ENCODE measurements at regions not wholly inside any gene's neighbourhood (a gene's known extent, or its start where the extent isn't known, plus 50 kb on each side); places are given as distances from the start of the nearest gene placed in this dataset.
A peak's percentile ranks its signal among the peaks of the same experiment; 100 is the strongest.

DNA sequence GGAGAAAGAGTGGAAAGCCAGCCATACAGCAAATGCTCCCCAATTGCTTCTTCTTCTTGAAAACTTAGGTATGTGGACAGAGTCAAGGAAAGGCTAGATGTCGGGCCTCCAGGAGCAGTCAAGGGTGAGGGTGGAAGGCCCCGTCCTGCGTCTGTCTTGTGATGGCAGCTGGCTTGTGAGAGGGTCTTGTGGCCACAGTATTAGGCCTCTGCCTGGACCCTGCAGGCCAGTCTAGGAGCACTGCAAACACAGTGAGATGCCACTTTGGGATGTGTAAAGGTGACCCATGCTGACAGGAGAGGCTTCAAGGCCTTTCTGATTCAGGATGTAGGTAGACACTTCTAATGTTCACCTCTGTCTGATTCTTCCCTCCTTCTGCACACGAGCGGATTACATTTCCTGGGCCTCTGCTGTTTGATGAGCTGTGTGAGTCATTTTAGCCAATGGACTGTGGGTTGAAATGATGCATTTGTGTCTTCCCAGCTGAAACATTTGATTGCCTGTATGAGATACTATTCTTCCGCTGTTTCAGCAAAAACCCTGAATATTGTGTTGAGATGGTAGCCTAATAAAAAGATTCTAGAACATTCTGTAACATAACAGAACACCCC lies 135.4 kb downstream of the EMX2 start:
- intact Hi-C loops (cut with DNase I) = no loop called here
- Histone ChIP-seq H3K4me3 (no peak overlapping the region), H3K9me3 (no peaks in the 10 kb centered on the region), H3K27me3 (no peaks in the 10 kb centered on the region), H3K36me3 (replicated peaks in 1 of 2; ENCODE audit: insufficient read depth in 1 of 2, low read depth in 2 of 2) (no peaks in the 10 kb centered on the region), H3K27ac (no peak overlapping the region), H3K4me1 (no peaks in the 10 kb centered on the region)
- 79 to 83% methylated on average over 6 of the region's 6 CpGs for WGBS, 2 donors
- DNase-seq (no peak), ATAC-seq (no peak)
- TF ChIP-seq, protein P1, sequence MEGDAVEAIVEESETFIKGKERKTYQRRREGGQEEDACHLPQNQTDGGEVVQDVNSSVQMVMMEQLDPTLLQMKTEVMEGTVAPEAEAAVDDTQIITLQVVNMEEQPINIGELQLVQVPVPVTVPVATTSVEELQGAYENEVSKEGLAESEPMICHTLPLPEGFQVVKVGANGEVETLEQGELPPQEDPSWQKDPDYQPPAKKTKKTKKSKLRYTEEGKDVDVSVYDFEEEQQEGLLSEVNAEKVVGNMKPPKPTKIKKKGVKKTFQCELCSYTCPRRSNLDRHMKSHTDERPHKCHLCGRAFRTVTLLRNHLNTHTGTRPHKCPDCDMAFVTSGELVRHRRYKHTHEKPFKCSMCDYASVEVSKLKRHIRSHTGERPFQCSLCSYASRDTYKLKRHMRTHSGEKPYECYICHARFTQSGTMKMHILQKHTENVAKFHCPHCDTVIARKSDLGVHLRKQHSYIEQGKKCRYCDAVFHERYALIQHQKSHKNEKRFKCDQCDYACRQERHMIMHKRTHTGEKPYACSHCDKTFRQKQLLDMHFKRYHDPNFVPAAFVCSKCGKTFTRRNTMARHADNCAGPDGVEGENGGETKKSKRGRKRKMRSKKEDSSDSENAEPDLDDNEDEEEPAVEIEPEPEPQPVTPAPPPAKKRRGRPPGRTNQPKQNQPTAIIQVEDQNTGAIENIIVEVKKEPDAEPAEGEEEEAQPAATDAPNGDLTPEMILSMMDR (IDR thresholded peaks at IDR 0.05) = no peak
- no peak for TF ChIP-seq POLR2A (IDR thresholded peaks at IDR 0.05)

- H3K27ac ChIP-seq = no peak overlapping the region
Observed at GRCh38 chr10:117680601-117681000, 138.1 kb downstream of the EMX2 start.

GRCh38 chr10:117681104-117681503 lies 138.6 kb downstream of the EMX2 start:
- H3K36me3 ChIP-seq (replicated peaks in 1 of 2; ENCODE audit: insufficient read depth in 1 of 2, low read depth in 2 of 2) = no peaks in the 10 kb centered on the region
- TF ChIP-seq POLR2A (IDR thresholded peaks at IDR 0.05) = no peak
- TF ChIP-seq, protein P1 (IDR thresholded peaks at IDR 0.05) = no peak
- intact Hi-C loops (cut with DNase I) = no loop called here
- ATAC-seq (no peak), DNase-seq (no peak)
- no peaks in the 10 kb centered on the region for H3K4me1 ChIP-seq
- WGBS, 2 donors = 77 to 81% methylated on average over 3 of the region's 3 CpGs
- no peak overlapping the region for H3K4me3 ChIP-seq
- H3K27me3 ChIP-seq = no peaks in the 10 kb centered on the region
- H3K27ac ChIP-seq = no peak overlapping the region
- H3K9me3 ChIP-seq = no peaks in the 10 kb centered on the region

More at GRCh38 chr10:117680601-117681000, 138.1 kb downstream of the EMX2 start:
- Histone ChIP-seq H3K4me3 (no peak overlapping the region), H3K36me3 (replicated peaks in 1 of 2; ENCODE audit: insufficient read depth in 1 of 2, low read depth in 2 of 2) (no peaks in the 10 kb centered on the region), H3K27me3 (no peaks in the 10 kb centered on the region), H3K9me3 (no peaks in the 10 kb centered on the region), H3K4me1 (no peaks in the 10 kb centered on the region)
- ATAC-seq (no peak), DNase-seq (no peak)
- no peak for TF ChIP-seq POLR2A (IDR thresholded peaks at IDR 0.05)
- TF ChIP-seq, protein P1 (IDR thresholded peaks at IDR 0.05) = no peak
- intact Hi-C loops (cut with DNase I) = no loop called here
- WGBS, 2 donors = 70 to 81% methylated on average over 2 of the region's 2 CpGs

- TF ChIP-seq, protein P1 (IDR thresholded peaks at IDR 0.05) = no peak
- no peaks in the 10 kb centered on the region for H3K4me1 ChIP-seq
- H3K36me3 ChIP-seq (replicated peaks in 1 of 2; ENCODE audit: insufficient read depth in 1 of 2, low read depth in 2 of 2) = no peaks in the 10 kb centered on the region
- no peak overlapping the region for H3K4me3 ChIP-seq
- no peak overlapping the region for H3K27ac ChIP-seq
- no peak for ATAC-seq
- no peak for DNase-seq
- 72 to 79% methylated on average over 24 of the region's 24 CpGs for WGBS, 2 donors
- intact Hi-C loops (cut with DNase I) = no loop called here
- no peaks in the 10 kb centered on the region for H3K27me3 ChIP-seq
- no peaks in the 10 kb centered on the region for H3K9me3 ChIP-seq
Observed at GRCh38 chr10:117684046-117684610, 141.6 kb downstream of the EMX2 start.

- DNase-seq (peak; percentile 8 to 56 (median 16)), ATAC-seq (no peak)
- 10 to 29% methylated on average over 4 to 15 of the region's 16 CpGs for WGBS, 2 donors
- TF ChIP-seq POLR2A (IDR thresholded peaks at IDR 0.05) = no peak
- TF ChIP-seq, protein P1 (IDR thresholded peaks at IDR 0.05) = no peak
- no peak overlapping the region for H3K4me3 ChIP-seq
- no peak overlapping the region for H3K27ac ChIP-seq
- no peaks in the 10 kb centered on the region for H3K27me3 ChIP-seq
- intact Hi-C loops (cut with DNase I) = no loop called here
- H3K9me3 ChIP-seq = no peaks in the 10 kb centered on the region
- no peaks in the 10 kb centered on the region for H3K4me1 ChIP-seq
- H3K36me3 ChIP-seq (replicated peaks in 1 of 2; ENCODE audit: insufficient read depth in 1 of 2, low read depth in 2 of 2) = no peaks in the 10 kb centered on the region
Observed at GRCh38 chr10:117684672-117685211, 142.2 kb downstream of the EMX2 start.
